ENCODE measurements at regions not wholly inside any gene's neighbourhood (a gene's known extent, or its start where the extent isn't known, plus 50 kb on each side); places are given as distances from the start of the nearest gene placed in this dataset.

- no peaks in the 10 kb centered on the region for H3K36me3 Mint-ChIP-seq (ENCODE audit: low read depth)
- H3K27me3 Mint-ChIP-seq (ENCODE audit: insufficient read depth): no peaks in the 10 kb centered on the region
- Histone ChIP-seq H3K27ac (ENCODE audit: low read depth, low read length) (no peak overlapping the region), H3K4me1 (ENCODE audit: control insufficient read depth, insufficient read depth, low read length) (no peaks in the 10 kb centered on the region), H3K9ac (ENCODE audit: extremely low read depth, low read length, poor library complexity, severe bottlenecking) (no peak overlapping the region), H3K36me3 (ENCODE audit: control insufficient read depth, insufficient read depth, low read length) (no peaks in the 10 kb centered on the region), H3K9me3 (ENCODE audit: control insufficient read depth, low read length) (no peaks in the 10 kb centered on the region), H3K4me3 (ENCODE audit: low read length) (no peak overlapping the region), H3K27me3 (ENCODE audit: control insufficient read depth, insufficient read depth, low read length, poor library complexity, severe bottlenecking) (no peaks in the 10 kb centered on the region)
- no peaks in the 10 kb centered on the region for H3K9me3 Mint-ChIP-seq
- H3K27ac Mint-ChIP-seq: peak overlapping the region; percentile 45
- TF ChIP-seq CTCF (conservative IDR thresholded peaks at IDR 0.05): no peak
- DNase-seq: no peak
- no peaks in the 10 kb centered on the region for H3K4me1 Mint-ChIP-seq
- WGBS, 2 experiments (ENCODE audit: insufficient coverage in 1 of 2, insufficient read length in 1 of 2): 94 to 100% methylated on average over 3 to 4 of the region's 4 CpGs
- no peak overlapping the region for H3K4me3 Mint-ChIP-seq
Measured at GRCh38 chr4:162804351-162804924, 362.3 kb downstream of the NAF1 start.

- no peaks in the 10 kb centered on the region for H3K27me3 Mint-ChIP-seq (ENCODE audit: insufficient read depth)
- no peak overlapping the region for H3K27ac Mint-ChIP-seq
- H3K36me3 ChIP-seq (ENCODE audit: control insufficient read depth, insufficient read depth, low read length): no peaks in the 10 kb centered on the region
Measured at GRCh38 chr4:162803378-162803777, 363.3 kb downstream of the NAF1 start.

GRCh38 chr4:162797108-162797507 lies 369.6 kb downstream of the NAF1 start:
- no peak for TF ChIP-seq CTCF (conservative IDR thresholded peaks at IDR 0.05)
- Histone ChIP-seq H3K9ac (ENCODE audit: extremely low read depth, low read length, poor library complexity, severe bottlenecking) (no peak overlapping the region), H3K27ac (ENCODE audit: low read depth, low read length) (no peak overlapping the region), H3K27me3 (ENCODE audit: control insufficient read depth, insufficient read depth, low read length, poor library complexity, severe bottlenecking) (no peaks in the 10 kb centered on the region), H3K4me3 (ENCODE audit: low read length) (no peak overlapping the region), H3K4me1 (ENCODE audit: control insufficient read depth, insufficient read depth, low read length) (no peaks in the 10 kb centered on the region), H3K36me3 (ENCODE audit: control insufficient read depth, insufficient read depth, low read length) (no peaks in the 10 kb centered on the region), H3K9me3 (ENCODE audit: control insufficient read depth, low read length) (no peaks in the 10 kb centered on the region)
- DNase-seq: no peak
- no peaks in the 10 kb centered on the region for H3K9me3 Mint-ChIP-seq
- no CpG with 5 or more reads among the region's 1 CpG for WGBS, 2 experiments (ENCODE audit: insufficient coverage in 1 of 2, insufficient read length in 1 of 2)
- H3K4me1 Mint-ChIP-seq: no peaks in the 10 kb centered on the region
- H3K36me3 Mint-ChIP-seq (ENCODE audit: low read depth): no peaks in the 10 kb centered on the region
- H3K27ac Mint-ChIP-seq: no peak overlapping the region
- no peak overlapping the region for H3K4me3 Mint-ChIP-seq
- H3K27me3 Mint-ChIP-seq (ENCODE audit: insufficient read depth): no peaks in the 10 kb centered on the region

More at GRCh38 chr4:162803378-162803777, 363.3 kb downstream of the NAF1 start:
- Histone ChIP-seq H3K27me3 (ENCODE audit: control insufficient read depth, insufficient read depth, low read length, poor library complexity, severe bottlenecking) (no peaks in the 10 kb centered on the region), H3K9ac (ENCODE audit: extremely low read depth, low read length, poor library complexity, severe bottlenecking) (no peak overlapping the region), H3K4me1 (ENCODE audit: control insufficient read depth, insufficient read depth, low read length) (no peaks in the 10 kb centered on the region), H3K4me3 (ENCODE audit: low read length) (no peak overlapping the region), H3K9me3 (ENCODE audit: control insufficient read depth, low read length) (no peaks in the 10 kb centered on the region), H3K27ac (ENCODE audit: low read depth, low read length) (no peak overlapping the region)
- Mint-ChIP-seq H3K4me1 (no peaks in the 10 kb centered on the region), H3K9me3 (no peaks in the 10 kb centered on the region), H3K36me3 (ENCODE audit: low read depth) (no peaks in the 10 kb centered on the region), H3K4me3 (no peak overlapping the region)
- DNase-seq: no peak
- no peak for TF ChIP-seq CTCF (conservative IDR thresholded peaks at IDR 0.05)

All from endodermal cell (in vitro differentiated cells).